Spleen (tissue), 11 donors: ENCODE measurements at regions not wholly inside any gene's neighbourhood (a gene's known extent, or its start where the extent isn't known, plus 50 kb on each side); places are given as distances from the start of the nearest gene placed in this dataset.

Experiments used
- DNase-seq: peaks from one replicate; pipeline ENCODE4 v3.0.0-alpha.2; 2020
- H3K27ac ChIP-seq, 8 donors: fragments of 200-600 bp; sonication (generic) in 7 of 8; 1 replicate in 4 of 8; 2 replicates in 4 of 8; pipeline versions ENCODE4 v1.5.0 to v1.8.0; 2016 to 2021; ENCODE audit warnings: inconsistent platforms in 4 of 8, mild to moderate bottlenecking in 4 of 8, moderate library complexity in 1 of 8
- H3K27me3 ChIP-seq, 7 donors: fragments of 200-600 bp; sonication (generic) in 6 of 7; replicated peaks in 1 of 7; 1 replicate in 4 of 7; 2 replicates in 3 of 7; pipeline versions ENCODE4 v1.5.0 to v1.8.0; 2016 to 2021; ENCODE audit warnings: inconsistent platforms in 3 of 7, mild to moderate bottlenecking in 1 of 7
- H3K36me3 ChIP-seq, 6 donors: fragments of 200-600 bp; sonication (generic) in 5 of 6; 1 replicate in 4 of 6; 2 replicates in 2 of 6; pipeline versions ENCODE4 v1.5.0 to v1.8.0; 2016 to 2021; ENCODE audit warnings: inconsistent platforms in 2 of 6
- H3K4me1 ChIP-seq, 6 donors: fragments of 200-600 bp; sonication (generic) in 5 of 6; 1 replicate in 3 of 6; 2 replicates in 3 of 6; pipeline versions ENCODE4 v1.5.0 to v1.8.0; 2016 to 2021; ENCODE audit warnings: inconsistent platforms in 3 of 6
- H3K4me3 ChIP-seq, 8 donors: fragments of 200-600 bp; sonication (generic) in 7 of 8; 1 replicate in 4 of 8; 2 replicates in 4 of 8; pipeline versions ENCODE4 v1.5.0 to v1.8.0; 2016 to 2021; ENCODE audit warnings: inconsistent platforms in 4 of 8, mild to moderate bottlenecking in 4 of 8, moderate library complexity in 2 of 8
- H3K9me3 ChIP-seq, 8 donors: fragments of 200-600 bp; sonication (generic) in 7 of 8; 1 replicate in 4 of 8; 2 replicates in 4 of 8; pipeline versions ENCODE4 v1.5.0 to v1.8.0; 2016 to 2021; ENCODE audit warnings: inconsistent platforms in 4 of 8
- POLR2A ChIP-seq, 3 donors: fragments of 450-650 bp; IDR thresholded peaks; one replicate each; pipeline ENCODE4 v1.5.1; 2017; ENCODE audit warnings: antibody characterized with exemption in 3 of 3, mild to moderate bottlenecking in 1 of 3
- POLR2AphosphoS5 ChIP-seq, 3 donors: sonication (generic); formaldehyde crosslinking; IDR thresholded peaks; one replicate each; pipeline ENCODE4 v1.5.1; 2017; ENCODE audit warnings: antibody characterized with exemption in 3 of 3
- whole genome bisulfite sequencing, 5 donors: extraction: QIAGEN DNeasy Blood & Tissue Kit in 3 of 5; methylation state at CpG; one replicate each; pipeline versions ENCODE4 v1.1.5 to v1.1.7; 2013 to 2018; 5-methylcytosine and 5-hydroxymethylcytosine counted together
- intact Hi-C: fragments of 100-400 bp; cut with DNase I; formaldehyde crosslinking; loops from one replicate; pipeline ENCODE4 v1.15.0; 2023; ENCODE audit warnings: low total_unique reads
- TF ChIP-seq, protein P1 (sequence below), 11 experiments: fragments of 200-600 bp in 7 of 11; fragments of 450-650 bp in 4 of 11; sonication (generic) in 4 of 11; IDR thresholded peaks in 8 of 11; conservative IDR thresholded peaks in 3 of 11; 1 replicate in 7 of 11; 2 replicates in 4 of 11; pipeline versions ENCODE4 v1.4.0 to v1.8.0; 2016 to 2021; ENCODE audit warnings: antibody characterized with exemption in 11 of 11, inconsistent platforms in 4 of 11, mild to moderate bottlenecking in 1 of 11
- donor health status: healthy with polysubstance abuse.
- donor health status: DM: no; HTN: no; CAD: no; lungs with moderate emphysema.
- donor health status: DM: no; HTN: no; CAD: no.
- donor health status: Bipolar disorder and iron deficiency.
- donor health status: healthy.
- donor health status: DM: no; HTN: no; CAD: no.
- donor health status: DM: yes; HTN: yes; CAD: no.

GRCh38 chr19:29303069-29303718 lies 90.2 kb upstream of the UQCRFS1 start:
- H3K36me3 ChIP-seq: no peaks in the 10 kb centered on the region
- DNase-seq: peak; percentile 18
- peaks cover 0 to 38% (median 0%) of the 10 kb centered on the region in 7 donors for H3K27me3 ChIP-seq
- 70 to 89% (median 83%) methylated on average over 10 to 11 of the region's 11 CpGs for WGBS, 5 donors
- H3K9me3 ChIP-seq: no peaks in the 10 kb centered on the region
- intact Hi-C loops: no loop called here
- no peak overlapping the region for H3K4me3 ChIP-seq
- no peak overlapping the region for H3K27ac ChIP-seq
- TF ChIP-seq, protein P1, sequence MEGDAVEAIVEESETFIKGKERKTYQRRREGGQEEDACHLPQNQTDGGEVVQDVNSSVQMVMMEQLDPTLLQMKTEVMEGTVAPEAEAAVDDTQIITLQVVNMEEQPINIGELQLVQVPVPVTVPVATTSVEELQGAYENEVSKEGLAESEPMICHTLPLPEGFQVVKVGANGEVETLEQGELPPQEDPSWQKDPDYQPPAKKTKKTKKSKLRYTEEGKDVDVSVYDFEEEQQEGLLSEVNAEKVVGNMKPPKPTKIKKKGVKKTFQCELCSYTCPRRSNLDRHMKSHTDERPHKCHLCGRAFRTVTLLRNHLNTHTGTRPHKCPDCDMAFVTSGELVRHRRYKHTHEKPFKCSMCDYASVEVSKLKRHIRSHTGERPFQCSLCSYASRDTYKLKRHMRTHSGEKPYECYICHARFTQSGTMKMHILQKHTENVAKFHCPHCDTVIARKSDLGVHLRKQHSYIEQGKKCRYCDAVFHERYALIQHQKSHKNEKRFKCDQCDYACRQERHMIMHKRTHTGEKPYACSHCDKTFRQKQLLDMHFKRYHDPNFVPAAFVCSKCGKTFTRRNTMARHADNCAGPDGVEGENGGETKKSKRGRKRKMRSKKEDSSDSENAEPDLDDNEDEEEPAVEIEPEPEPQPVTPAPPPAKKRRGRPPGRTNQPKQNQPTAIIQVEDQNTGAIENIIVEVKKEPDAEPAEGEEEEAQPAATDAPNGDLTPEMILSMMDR (IDR thresholded peaks at IDR 0.05 in 8 of 11, conservative IDR thresholded peaks at IDR 0.05 in 3 of 11): no peak
- TF ChIP-seq POLR2AphosphoS5 (IDR thresholded peaks at IDR 0.05) (no peak), POLR2A (IDR thresholded peaks at IDR 0.05) (no peak)
- no peaks in the 10 kb centered on the region for H3K4me1 ChIP-seq

DNA sequence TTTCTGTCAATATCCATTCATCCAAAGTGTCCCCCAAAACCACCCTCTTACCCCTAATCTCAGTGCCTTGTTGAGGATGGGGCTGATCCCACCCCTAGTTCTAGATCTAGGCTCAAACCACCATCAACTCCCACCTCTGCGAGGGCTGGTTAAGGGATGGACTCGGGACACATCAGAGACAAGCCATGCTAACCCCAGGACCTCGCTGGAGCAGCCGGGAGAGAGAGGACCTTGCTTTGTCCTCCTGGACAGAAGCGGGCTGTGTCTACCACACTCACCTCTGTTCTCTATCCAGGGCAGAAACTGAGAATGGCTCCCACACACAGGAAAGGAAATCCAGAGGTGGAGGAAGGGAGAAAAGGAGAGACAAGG lies 90.8 kb upstream of the UQCRFS1 start:
- no peaks in the 10 kb centered on the region for H3K9me3 ChIP-seq
- no peak for DNase-seq
- no peaks in the 10 kb centered on the region for H3K4me1 ChIP-seq
- 80 to 91% (median 81%) methylated on average over 5 of the region's 5 CpGs for WGBS, 5 donors
- H3K27ac ChIP-seq: no peak overlapping the region
- H3K27me3 ChIP-seq: peaks cover 0 to 40% (median 0%) of the 10 kb centered on the region in 7 donors
- intact Hi-C loops: no loop called here
- H3K4me3 ChIP-seq: no peak overlapping the region
- TF ChIP-seq POLR2A (IDR thresholded peaks at IDR 0.05) (no peak), POLR2AphosphoS5 (IDR thresholded peaks at IDR 0.05) (no peak)
- TF ChIP-seq, protein P1 (IDR thresholded peaks at IDR 0.05 in 8 of 11, conservative IDR thresholded peaks at IDR 0.05 in 3 of 11): no peak
- no peaks in the 10 kb centered on the region for H3K36me3 ChIP-seq

DNA sequence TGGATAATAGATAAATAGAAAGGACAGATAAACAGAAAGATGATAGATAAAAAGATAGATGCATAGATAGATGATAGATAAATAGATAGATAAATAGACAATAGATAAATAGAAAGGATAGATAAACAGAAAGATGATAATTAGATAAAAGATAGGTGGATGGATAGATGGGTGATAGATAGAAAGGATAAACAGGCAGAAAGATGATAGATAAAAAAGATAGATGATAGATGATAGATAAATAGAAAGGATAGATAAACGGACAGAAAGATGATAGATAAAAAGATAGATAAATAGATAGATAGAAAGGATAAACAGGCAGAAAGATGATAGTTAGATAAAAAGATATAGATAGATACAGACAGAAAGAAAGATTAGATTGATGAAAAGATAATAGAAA lies 92.3 kb upstream of the UQCRFS1 start:
- Histone ChIP-seq H3K4me1 (no peaks in the 10 kb centered on the region), H3K27me3 (peaks cover 0 to 43% (median 0%) of the 10 kb centered on the region in 7 donors), H3K9me3 (no peaks in the 10 kb centered on the region), H3K4me3 (no peak overlapping the region), H3K36me3 (no peaks in the 10 kb centered on the region), H3K27ac (no peak overlapping the region)
- WGBS, 5 donors: 73 to 94% (median 80%) methylated on average over 1 of the region's 1 CpG
- intact Hi-C loops: no loop called here
- TF ChIP-seq POLR2A (IDR thresholded peaks at IDR 0.05) (no peak), POLR2AphosphoS5 (IDR thresholded peaks at IDR 0.05) (no peak)
- TF ChIP-seq, protein P1 (IDR thresholded peaks at IDR 0.05 in 8 of 11, conservative IDR thresholded peaks at IDR 0.05 in 3 of 11): no peak
- DNase-seq: no peak

DNA sequence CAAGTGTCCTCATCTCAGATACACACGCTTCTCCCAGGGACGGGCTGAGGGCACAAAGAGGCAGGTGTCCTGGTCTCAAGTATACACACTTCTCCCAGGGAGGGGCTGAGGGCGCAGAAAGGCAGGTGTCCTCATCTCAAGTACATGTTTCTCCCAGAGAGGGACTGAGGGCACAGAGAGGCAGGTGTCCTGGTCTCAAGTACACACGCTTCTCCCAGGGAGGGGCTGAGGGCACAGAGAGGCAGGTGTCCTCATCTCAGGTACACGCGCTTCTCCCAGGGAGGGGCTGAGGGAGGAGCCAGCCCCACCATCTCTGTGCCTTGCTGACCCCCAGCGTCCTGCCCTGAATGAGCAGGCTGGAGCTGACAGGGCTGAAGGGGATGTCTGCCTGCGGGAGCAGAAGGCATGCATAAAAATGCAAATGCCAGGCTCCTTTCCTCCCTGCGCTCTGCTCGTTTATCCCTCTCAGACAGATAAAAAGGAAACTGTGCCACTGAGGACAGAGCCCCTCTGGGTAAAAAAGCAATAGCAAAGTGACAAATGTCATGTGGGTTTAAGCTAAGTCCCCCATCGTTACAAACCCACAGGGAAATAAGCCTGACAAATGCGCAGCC lies 96.1 kb upstream of the UQCRFS1 start:
- intact Hi-C loops: no loop called here
- no peak overlapping the region for H3K27ac ChIP-seq
- no peak for DNase-seq
- TF ChIP-seq, protein P1 (IDR thresholded peaks at IDR 0.05 in 8 of 11, conservative IDR thresholded peaks at IDR 0.05 in 3 of 11): no peak
- TF ChIP-seq POLR2AphosphoS5 (IDR thresholded peaks at IDR 0.05): no peak
- H3K36me3 ChIP-seq: no peaks in the 10 kb centered on the region
- no peaks in the 10 kb centered on the region for H3K9me3 ChIP-seq
- H3K4me1 ChIP-seq: no peaks in the 10 kb centered on the region
- H3K27me3 ChIP-seq: peaks cover 0 to 58% (median 0%) of the 10 kb centered on the region in 7 donors
- H3K4me3 ChIP-seq: no peak overlapping the region
- 15 to 24% (median 23%) methylated on average over 11 to 12 of the region's 12 CpGs for WGBS, 5 donors
